ENCODE measurements at regions not wholly inside any gene's neighbourhood (a gene's known extent, or its start where the extent isn't known, plus 50 kb on each side); places are given as distances from the start of the nearest gene placed in this dataset.

DNA sequence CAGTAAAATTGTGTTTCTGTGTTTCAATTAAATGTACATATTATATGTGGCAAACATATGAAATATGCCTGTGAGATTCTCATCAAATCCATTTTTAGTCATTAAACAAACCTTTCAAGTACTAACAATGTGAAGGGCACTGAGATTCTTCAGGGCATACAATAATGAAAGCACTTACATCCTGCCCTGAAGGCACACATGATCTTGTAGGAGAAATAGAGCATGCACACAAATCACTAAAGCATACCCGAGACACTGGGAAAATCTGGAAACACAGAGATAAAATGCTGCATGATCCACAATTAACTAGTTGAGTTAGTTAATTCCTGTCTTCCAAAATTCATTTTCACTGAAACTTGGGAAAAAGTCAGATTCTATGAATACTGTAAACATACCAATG, 810.5 kb upstream of the NECTIN3 start:
- TF ChIP-seq TAF1 (IDR thresholded peaks at IDR 0.05; ENCODE audit: low read depth) (no peak), EP300 (conservative IDR thresholded peaks at IDR 0.05; ENCODE audit: poor library complexity, severe bottlenecking) (no peak), POLR2AphosphoS5 (IDR thresholded peaks at IDR 0.05) (no peak), RAD21 (conservative IDR thresholded peaks at IDR 0.05) (no peak), EZH2 (IDR thresholded peaks at IDR 0.05; ENCODE audit: borderline replicate concordance, insufficient read depth, low read length, poor library complexity, severe bottlenecking) (no peak)
- TF ChIP-seq, protein P1, sequence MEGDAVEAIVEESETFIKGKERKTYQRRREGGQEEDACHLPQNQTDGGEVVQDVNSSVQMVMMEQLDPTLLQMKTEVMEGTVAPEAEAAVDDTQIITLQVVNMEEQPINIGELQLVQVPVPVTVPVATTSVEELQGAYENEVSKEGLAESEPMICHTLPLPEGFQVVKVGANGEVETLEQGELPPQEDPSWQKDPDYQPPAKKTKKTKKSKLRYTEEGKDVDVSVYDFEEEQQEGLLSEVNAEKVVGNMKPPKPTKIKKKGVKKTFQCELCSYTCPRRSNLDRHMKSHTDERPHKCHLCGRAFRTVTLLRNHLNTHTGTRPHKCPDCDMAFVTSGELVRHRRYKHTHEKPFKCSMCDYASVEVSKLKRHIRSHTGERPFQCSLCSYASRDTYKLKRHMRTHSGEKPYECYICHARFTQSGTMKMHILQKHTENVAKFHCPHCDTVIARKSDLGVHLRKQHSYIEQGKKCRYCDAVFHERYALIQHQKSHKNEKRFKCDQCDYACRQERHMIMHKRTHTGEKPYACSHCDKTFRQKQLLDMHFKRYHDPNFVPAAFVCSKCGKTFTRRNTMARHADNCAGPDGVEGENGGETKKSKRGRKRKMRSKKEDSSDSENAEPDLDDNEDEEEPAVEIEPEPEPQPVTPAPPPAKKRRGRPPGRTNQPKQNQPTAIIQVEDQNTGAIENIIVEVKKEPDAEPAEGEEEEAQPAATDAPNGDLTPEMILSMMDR (IDR thresholded peaks at IDR 0.05; ENCODE audit: poor library complexity, severe bottlenecking) = no peak
- TF ChIP-seq, protein P2, sequence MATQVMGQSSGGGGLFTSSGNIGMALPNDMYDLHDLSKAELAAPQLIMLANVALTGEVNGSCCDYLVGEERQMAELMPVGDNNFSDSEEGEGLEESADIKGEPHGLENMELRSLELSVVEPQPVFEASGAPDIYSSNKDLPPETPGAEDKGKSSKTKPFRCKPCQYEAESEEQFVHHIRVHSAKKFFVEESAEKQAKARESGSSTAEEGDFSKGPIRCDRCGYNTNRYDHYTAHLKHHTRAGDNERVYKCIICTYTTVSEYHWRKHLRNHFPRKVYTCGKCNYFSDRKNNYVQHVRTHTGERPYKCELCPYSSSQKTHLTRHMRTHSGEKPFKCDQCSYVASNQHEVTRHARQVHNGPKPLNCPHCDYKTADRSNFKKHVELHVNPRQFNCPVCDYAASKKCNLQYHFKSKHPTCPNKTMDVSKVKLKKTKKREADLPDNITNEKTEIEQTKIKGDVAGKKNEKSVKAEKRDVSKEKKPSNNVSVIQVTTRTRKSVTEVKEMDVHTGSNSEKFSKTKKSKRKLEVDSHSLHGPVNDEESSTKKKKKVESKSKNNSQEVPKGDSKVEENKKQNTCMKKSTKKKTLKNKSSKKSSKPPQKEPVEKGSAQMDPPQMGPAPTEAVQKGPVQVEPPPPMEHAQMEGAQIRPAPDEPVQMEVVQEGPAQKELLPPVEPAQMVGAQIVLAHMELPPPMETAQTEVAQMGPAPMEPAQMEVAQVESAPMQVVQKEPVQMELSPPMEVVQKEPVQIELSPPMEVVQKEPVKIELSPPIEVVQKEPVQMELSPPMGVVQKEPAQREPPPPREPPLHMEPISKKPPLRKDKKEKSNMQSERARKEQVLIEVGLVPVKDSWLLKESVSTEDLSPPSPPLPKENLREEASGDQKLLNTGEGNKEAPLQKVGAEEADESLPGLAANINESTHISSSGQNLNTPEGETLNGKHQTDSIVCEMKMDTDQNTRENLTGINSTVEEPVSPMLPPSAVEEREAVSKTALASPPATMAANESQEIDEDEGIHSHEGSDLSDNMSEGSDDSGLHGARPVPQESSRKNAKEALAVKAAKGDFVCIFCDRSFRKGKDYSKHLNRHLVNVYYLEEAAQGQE (IDR thresholded peaks at IDR 0.05; ENCODE audit: borderline replicate concordance) = no peak
